ENCODE measurements at regions not wholly inside any gene's neighbourhood (a gene's known extent, or its start where the extent isn't known, plus 50 kb on each side); places are given as distances from the start of the nearest gene placed in this dataset.

GRCh38 chr6:169052462-169052861 is 201.2 kb downstream of the THBS2 start:
- no peak for DNase-seq (ENCODE audit: low read depth, low spot score)
- Histone ChIP-seq H3K4me3 (ENCODE audit: insufficient read length, low read depth) (no peak overlapping the region), H3K4me1 (ENCODE audit: insufficient read depth, insufficient read length) (no peaks in the 10 kb centered on the region), H3K36me3 (ENCODE audit: insufficient read depth, insufficient read length, low read length) (no peaks in the 10 kb centered on the region), H3K9ac (ENCODE audit: insufficient read length, low read depth) (no peak overlapping the region), H3K27me3 (ENCODE audit: insufficient read depth, insufficient read length) (no peaks in the 10 kb centered on the region), H3K9me3 (ENCODE audit: insufficient read depth, low read length) (0 out of 2 replicates have a peak, but pooled peaks cover 6% of the 10 kb centered on the region)
- TF ChIP-seq ZNF274 (IDR thresholded peaks at IDR 0.05; ENCODE audit: low read depth, low read length) (no peak), YY1 (IDR thresholded peaks at IDR 0.05; ENCODE audit: insufficient read depth, insufficient read length) (no peak), SUZ12 (IDR thresholded peaks at IDR 0.05; ENCODE audit: extremely low read depth, insufficient read depth, insufficient read length) (no peak)

GRCh38 chr6:169051371-169051770 is 202.3 kb downstream of the THBS2 start:
- Histone ChIP-seq H3K9ac (ENCODE audit: insufficient read length, low read depth) (no peak overlapping the region), H3K4me3 (ENCODE audit: insufficient read length, low read depth) (no peak overlapping the region), H3K4me1 (ENCODE audit: insufficient read depth, insufficient read length) (no peaks in the 10 kb centered on the region), H3K36me3 (ENCODE audit: insufficient read depth, insufficient read length, low read length) (no peaks in the 10 kb centered on the region), H3K9me3 (ENCODE audit: insufficient read depth, low read length) (0 out of 2 replicates have a peak, but pooled peaks cover 6% of the 10 kb centered on the region), H3K27me3 (ENCODE audit: insufficient read depth, insufficient read length) (no peaks in the 10 kb centered on the region)
- no peak for DNase-seq (ENCODE audit: low read depth, low spot score)
- no peak for TF ChIP-seq YY1 (IDR thresholded peaks at IDR 0.05; ENCODE audit: insufficient read depth, insufficient read length)
- TF ChIP-seq SUZ12 (IDR thresholded peaks at IDR 0.05; ENCODE audit: extremely low read depth, insufficient read depth, insufficient read length), result no peak
- no peak for TF ChIP-seq ZNF274 (IDR thresholded peaks at IDR 0.05; ENCODE audit: low read depth, low read length)

GRCh38 chr6:169048865-169049205 is 204.8 kb downstream of the THBS2 start:
- TF ChIP-seq YY1 (IDR thresholded peaks at IDR 0.05; ENCODE audit: insufficient read depth, insufficient read length) (no peak), ZNF274 (IDR thresholded peaks at IDR 0.05; ENCODE audit: low read depth, low read length) (no peak), SUZ12 (IDR thresholded peaks at IDR 0.05; ENCODE audit: extremely low read depth, insufficient read depth, insufficient read length) (no peak)
- H3K4me3 ChIP-seq (ENCODE audit: insufficient read length, low read depth), result no peak overlapping the region
- H3K9ac ChIP-seq (ENCODE audit: insufficient read length, low read depth), result no peak overlapping the region
- no peaks in the 10 kb centered on the region for H3K9me3 ChIP-seq (ENCODE audit: insufficient read depth, low read length)
- no peak for DNase-seq (ENCODE audit: low read depth, low spot score)
- H3K4me1 ChIP-seq (ENCODE audit: insufficient read depth, insufficient read length), result no peaks in the 10 kb centered on the region
- no peaks in the 10 kb centered on the region for H3K36me3 ChIP-seq (ENCODE audit: insufficient read depth, insufficient read length, low read length)
- H3K27me3 ChIP-seq (ENCODE audit: insufficient read depth, insufficient read length), result no peaks in the 10 kb centered on the region

DNA sequence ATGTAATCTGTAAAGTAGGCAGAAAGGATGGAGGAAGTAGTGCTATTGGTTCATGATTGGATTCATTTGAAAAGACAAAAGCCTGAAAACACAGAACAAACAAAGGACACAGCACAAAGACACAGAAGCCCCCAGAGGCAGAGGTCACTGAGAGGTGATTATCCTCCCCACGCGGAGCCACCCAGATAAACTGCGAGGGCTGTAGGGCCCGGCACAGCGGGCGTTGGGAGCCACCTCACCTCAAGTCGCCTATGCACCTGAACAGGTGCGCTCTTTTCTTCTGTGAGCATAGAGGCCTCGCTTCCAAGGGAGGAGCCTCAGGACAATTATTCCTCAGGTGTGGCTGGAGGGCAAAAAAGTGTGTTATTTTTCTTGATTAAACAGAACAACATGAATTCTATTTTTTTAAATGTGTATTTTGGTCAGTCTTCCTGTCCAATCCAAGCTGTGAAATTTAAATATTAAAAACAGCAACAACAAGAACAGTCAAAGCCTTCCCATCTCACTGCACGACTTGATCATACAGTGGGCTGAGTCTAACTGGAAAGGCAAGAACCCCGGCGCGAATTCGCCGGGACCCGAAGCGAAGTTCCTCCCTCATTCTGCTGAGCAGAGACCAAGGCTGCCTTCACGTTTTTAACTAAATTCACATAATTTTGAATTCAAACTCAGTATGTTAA is 205.3 kb downstream of the THBS2 start:
- H3K9ac ChIP-seq (ENCODE audit: insufficient read length, low read depth), result no peak overlapping the region
- no peaks in the 10 kb centered on the region for H3K9me3 ChIP-seq (ENCODE audit: insufficient read depth, low read length)
- TF ChIP-seq YY1 (IDR thresholded peaks at IDR 0.05; ENCODE audit: insufficient read depth, insufficient read length) (no peak), ZNF274 (IDR thresholded peaks at IDR 0.05; ENCODE audit: low read depth, low read length) (no peak), SUZ12 (IDR thresholded peaks at IDR 0.05; ENCODE audit: extremely low read depth, insufficient read depth, insufficient read length) (no peak)
- H3K27me3 ChIP-seq (ENCODE audit: insufficient read depth, insufficient read length), result no peaks in the 10 kb centered on the region
- H3K36me3 ChIP-seq (ENCODE audit: insufficient read depth, insufficient read length, low read length), result no peaks in the 10 kb centered on the region
- H3K4me3 ChIP-seq (ENCODE audit: insufficient read length, low read depth), result no peak overlapping the region
- H3K4me1 ChIP-seq (ENCODE audit: insufficient read depth, insufficient read length), result no peaks in the 10 kb centered on the region
- no peak for DNase-seq (ENCODE audit: low read depth, low spot score)

DNA sequence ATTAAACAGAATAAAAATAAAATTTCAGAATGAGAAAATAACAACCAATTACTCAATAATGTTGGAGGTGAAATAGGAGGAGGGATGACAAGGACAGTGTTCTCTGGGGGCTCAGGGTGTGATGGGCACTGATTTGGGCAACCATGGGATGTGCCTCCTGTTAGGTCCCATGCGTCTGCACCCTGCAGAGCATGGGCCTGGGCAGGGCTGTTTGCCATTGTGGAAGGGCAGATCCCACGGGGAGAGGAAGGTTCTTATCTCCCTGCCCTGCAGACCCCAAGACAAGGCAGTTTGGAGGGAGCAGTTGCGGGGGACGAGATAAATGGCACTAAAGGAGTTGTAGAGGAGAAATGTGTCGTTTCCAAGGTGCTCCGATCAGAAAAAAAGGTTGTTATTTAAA is 206.3 kb downstream of the THBS2 start:
- Histone ChIP-seq H3K4me1 (ENCODE audit: insufficient read depth, insufficient read length) (no peaks in the 10 kb centered on the region), H3K27me3 (ENCODE audit: insufficient read depth, insufficient read length) (no peaks in the 10 kb centered on the region), H3K9ac (ENCODE audit: insufficient read length, low read depth) (no peak overlapping the region), H3K36me3 (ENCODE audit: insufficient read depth, insufficient read length, low read length) (no peaks in the 10 kb centered on the region), H3K4me3 (ENCODE audit: insufficient read length, low read depth) (no peak overlapping the region), H3K9me3 (ENCODE audit: insufficient read depth, low read length) (no peaks in the 10 kb centered on the region)
- DNase-seq (ENCODE audit: low read depth, low spot score), result no peak
- no peak for TF ChIP-seq SUZ12 (IDR thresholded peaks at IDR 0.05; ENCODE audit: extremely low read depth, insufficient read depth, insufficient read length)
- no peak for TF ChIP-seq YY1 (IDR thresholded peaks at IDR 0.05; ENCODE audit: insufficient read depth, insufficient read length)
- no peak for TF ChIP-seq ZNF274 (IDR thresholded peaks at IDR 0.05; ENCODE audit: low read depth, low read length)

- Histone ChIP-seq H3K27me3 (ENCODE audit: insufficient read depth, insufficient read length) (no peaks in the 10 kb centered on the region), H3K36me3 (ENCODE audit: insufficient read depth, insufficient read length, low read length) (no peaks in the 10 kb centered on the region), H3K4me3 (ENCODE audit: insufficient read length, low read depth) (no peak overlapping the region), H3K9ac (ENCODE audit: insufficient read length, low read depth) (no peak overlapping the region), H3K9me3 (ENCODE audit: insufficient read depth, low read length) (no peaks in the 10 kb centered on the region), H3K4me1 (ENCODE audit: insufficient read depth, insufficient read length) (no peaks in the 10 kb centered on the region)
- no peak for DNase-seq (ENCODE audit: low read depth, low spot score)
- no peak for TF ChIP-seq YY1 (IDR thresholded peaks at IDR 0.05; ENCODE audit: insufficient read depth, insufficient read length)
Observed at GRCh38 chr6:169046483-169047192, 207.0 kb downstream of the THBS2 start.

DNA sequence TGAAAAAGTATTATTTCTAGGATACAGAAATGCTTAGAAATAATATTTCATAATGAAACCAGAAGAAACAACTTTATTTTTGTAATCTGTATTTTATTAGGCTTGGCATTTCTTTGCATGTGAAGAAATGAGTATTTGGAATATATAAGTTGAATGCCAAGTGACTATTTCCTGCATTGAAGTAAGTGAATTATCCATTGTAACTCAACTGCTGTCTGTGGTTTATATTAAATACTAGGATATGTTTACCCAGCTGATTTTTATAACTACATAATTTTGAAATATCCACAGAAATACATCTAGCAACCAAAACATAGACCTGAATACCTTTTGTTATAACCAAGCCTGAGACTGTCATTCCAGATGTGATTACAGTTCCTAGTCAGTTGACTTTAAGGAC is 207.6 kb downstream of the THBS2 start:
- no peak overlapping the region for H3K9ac ChIP-seq (ENCODE audit: insufficient read length, low read depth)
- H3K4me1 ChIP-seq (ENCODE audit: insufficient read depth, insufficient read length), result no peaks in the 10 kb centered on the region
- H3K27me3 ChIP-seq (ENCODE audit: insufficient read depth, insufficient read length), result no peaks in the 10 kb centered on the region
- DNase-seq (ENCODE audit: low read depth, low spot score), result no peak
- no peaks in the 10 kb centered on the region for H3K9me3 ChIP-seq (ENCODE audit: insufficient read depth, low read length)
- TF ChIP-seq SUZ12 (IDR thresholded peaks at IDR 0.05; ENCODE audit: extremely low read depth, insufficient read depth, insufficient read length), result no peak
- TF ChIP-seq YY1 (IDR thresholded peaks at IDR 0.05; ENCODE audit: insufficient read depth, insufficient read length), result no peak
- no peak for TF ChIP-seq ZNF274 (IDR thresholded peaks at IDR 0.05; ENCODE audit: low read depth, low read length)
- H3K36me3 ChIP-seq (ENCODE audit: insufficient read depth, insufficient read length, low read length), result no peaks in the 10 kb centered on the region
- no peak overlapping the region for H3K4me3 ChIP-seq (ENCODE audit: insufficient read length, low read depth)
